ENCODE measurements at regions not wholly inside any gene's neighbourhood (a gene's known extent, or its start where the extent isn't known, plus 50 kb on each side); places are given as distances from the start of the nearest gene placed in this dataset.

GRCh38 chr7:46742601-46743000 is 821.5 kb upstream of the IGFBP3 start:
- TF ChIP-seq POLR2AphosphoS5 (IDR thresholded peaks at IDR 0.05; ENCODE audit: insufficient read depth in 1 of 2, low read depth in 1 of 2) (no peak), CTCF (IDR thresholded peaks at IDR 0.05) (no peak)
